H1 (cell line): ENCODE measurements at regions not wholly inside any gene's neighbourhood (a gene's known extent, or its start where the extent isn't known, plus 50 kb on each side); places are given as distances from the start of the nearest gene placed in this dataset.

Source experiments
- BRCA1 ChIP-seq: IDR thresholded peaks from 2 replicates; pipeline ENCODE4 v1.6.1; 2012; ENCODE audit warnings: low read depth, low read length, improper control_type of control experiment
- CHD2 ChIP-seq: IDR thresholded peaks from 2 replicates; pipeline ENCODE4 v1.6.1; 2012; ENCODE audit warnings: low read length, improper control_type of control experiment
- EGR1 ChIP-seq: IDR thresholded peaks from 2 replicates; pipeline ENCODE4 v1.6.1; 2011; ENCODE audit warnings: low read depth, low read length, borderline replicate concordance
- EZH2 ChIP-seq: fragments of 200-600 bp; sonication (generic); IDR thresholded peaks from 2 replicates; pipeline ENCODE4 v1.7.1; 2012; ENCODE audit warnings: low read depth, mild to moderate bottlenecking, moderate library complexity, low read length, inconsistent platforms; ENCODE audit not compliant: severe bottlenecking
- KDM5A ChIP-seq: fragments of 200-600 bp; IDR thresholded peaks from 2 replicates; pipeline ENCODE4 v1.7.1; 2012; ENCODE audit warnings: mild to moderate bottlenecking, low read length, inconsistent platforms, mixed read lengths
- NANOG ChIP-seq: IDR thresholded peaks from 2 replicates; pipeline ENCODE4 v1.6.1; 2011; ENCODE audit warnings: low read length, low read depth, mild to moderate bottlenecking, inconsistent platforms; ENCODE audit not compliant: insufficient read depth, poor library complexity, severe bottlenecking
- POLR2A ChIP-seq, 2 experiments: IDR thresholded peaks; 1 replicate in 1 of 2; 2 replicates in 1 of 2; pipeline ENCODE4 v1.6.1; 2011; ENCODE audit warnings: low read depth in 2 of 2, low read length in 2 of 2, mild to moderate bottlenecking in 2 of 2; ENCODE audit errors: control extremely low read depth in 1 of 2
- SP1 ChIP-seq: IDR thresholded peaks from 2 replicates; pipeline ENCODE4 v1.6.1; 2011; ENCODE audit warnings: low read depth, low read length
- TAF1 ChIP-seq: IDR thresholded peaks from 2 replicates; pipeline ENCODE4 v1.6.1; 2011; ENCODE audit warnings: mild to moderate bottlenecking, low read depth, low read length
- TBP ChIP-seq: IDR thresholded peaks from 2 replicates; pipeline ENCODE4 v1.6.1; 2011; ENCODE audit warnings: low read depth, low read length, improper control_type of control experiment
- ZNF274 ChIP-seq: IDR thresholded peaks from 2 replicates; pipeline ENCODE4 v1.7.0; 2012; ENCODE audit warnings: low read length, borderline replicate concordance; ENCODE audit errors: extremely low read depth
- TF ChIP-seq, protein P1 (sequence below), 3 experiments: IDR thresholded peaks; 1 replicate in 2 of 3; 2 replicates in 1 of 3; pipeline versions ENCODE4 v1.5.1 to v1.6.1; 2011; ENCODE audit warnings: low read length in 3 of 3, mild to moderate bottlenecking in 3 of 3, inconsistent platforms in 2 of 3, low read depth in 1 of 3, moderate library complexity in 1 of 3; ENCODE audit not compliant: insufficient read depth in 1 of 3; ENCODE audit errors: control extremely low read depth in 1 of 3
- TF ChIP-seq, protein P2 (sequence below): IDR thresholded peaks from 2 replicates; pipeline ENCODE4 v1.6.1; 2012; ENCODE audit warnings: inconsistent platforms
- TF ChIP-seq, protein P3 (sequence below): IDR thresholded peaks from 2 replicates; pipeline ENCODE4 v1.6.1; 2012; ENCODE audit warnings: low read length, inconsistent platforms

DNA sequence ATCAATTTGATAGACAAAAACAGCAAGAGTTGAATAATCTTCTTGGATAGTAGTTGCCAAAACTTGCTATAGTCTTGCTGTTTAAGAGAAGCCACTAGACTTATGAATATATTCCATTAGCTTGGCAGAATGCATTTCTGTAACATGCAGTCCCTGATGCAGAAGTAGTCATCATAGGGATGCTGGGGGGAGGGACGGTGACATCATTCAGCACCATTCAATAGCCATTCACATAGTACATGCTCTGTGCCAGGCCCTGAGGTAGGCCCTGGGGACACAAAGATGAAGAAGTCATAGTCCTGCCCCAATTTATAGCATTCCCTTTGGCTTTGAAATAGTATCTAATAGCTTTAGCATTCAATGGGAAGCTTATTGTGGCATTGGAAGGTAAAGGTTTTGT lies 185.5 kb upstream of the AFF2 start:
- TF ChIP-seq, protein P1, sequence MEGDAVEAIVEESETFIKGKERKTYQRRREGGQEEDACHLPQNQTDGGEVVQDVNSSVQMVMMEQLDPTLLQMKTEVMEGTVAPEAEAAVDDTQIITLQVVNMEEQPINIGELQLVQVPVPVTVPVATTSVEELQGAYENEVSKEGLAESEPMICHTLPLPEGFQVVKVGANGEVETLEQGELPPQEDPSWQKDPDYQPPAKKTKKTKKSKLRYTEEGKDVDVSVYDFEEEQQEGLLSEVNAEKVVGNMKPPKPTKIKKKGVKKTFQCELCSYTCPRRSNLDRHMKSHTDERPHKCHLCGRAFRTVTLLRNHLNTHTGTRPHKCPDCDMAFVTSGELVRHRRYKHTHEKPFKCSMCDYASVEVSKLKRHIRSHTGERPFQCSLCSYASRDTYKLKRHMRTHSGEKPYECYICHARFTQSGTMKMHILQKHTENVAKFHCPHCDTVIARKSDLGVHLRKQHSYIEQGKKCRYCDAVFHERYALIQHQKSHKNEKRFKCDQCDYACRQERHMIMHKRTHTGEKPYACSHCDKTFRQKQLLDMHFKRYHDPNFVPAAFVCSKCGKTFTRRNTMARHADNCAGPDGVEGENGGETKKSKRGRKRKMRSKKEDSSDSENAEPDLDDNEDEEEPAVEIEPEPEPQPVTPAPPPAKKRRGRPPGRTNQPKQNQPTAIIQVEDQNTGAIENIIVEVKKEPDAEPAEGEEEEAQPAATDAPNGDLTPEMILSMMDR (IDR thresholded peaks at IDR 0.05; ENCODE audit: control extremely low read depth in 1 of 3, insufficient read depth in 1 of 3, low read depth in 1 of 3, low read length in 3 of 3): no peak
- TF ChIP-seq SP1: no peak
- no peak for TF ChIP-seq TAF1
- TF ChIP-seq, protein P2, sequence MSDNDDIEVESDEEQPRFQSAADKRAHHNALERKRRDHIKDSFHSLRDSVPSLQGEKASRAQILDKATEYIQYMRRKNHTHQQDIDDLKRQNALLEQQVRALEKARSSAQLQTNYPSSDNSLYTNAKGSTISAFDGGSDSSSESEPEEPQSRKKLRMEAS: no peak
- no peak for TF ChIP-seq CHD2
- no peak for TF ChIP-seq EGR1
- TF ChIP-seq EZH2: no peak
- TF ChIP-seq POLR2A (IDR thresholded peaks at IDR 0.05; ENCODE audit: control extremely low read depth in 1 of 2, low read depth in 2 of 2, low read length in 2 of 2): no peak
- TF ChIP-seq TBP: no peak
- no peak for TF ChIP-seq KDM5A
- no peak for TF ChIP-seq NANOG
- TF ChIP-seq, protein P3, sequence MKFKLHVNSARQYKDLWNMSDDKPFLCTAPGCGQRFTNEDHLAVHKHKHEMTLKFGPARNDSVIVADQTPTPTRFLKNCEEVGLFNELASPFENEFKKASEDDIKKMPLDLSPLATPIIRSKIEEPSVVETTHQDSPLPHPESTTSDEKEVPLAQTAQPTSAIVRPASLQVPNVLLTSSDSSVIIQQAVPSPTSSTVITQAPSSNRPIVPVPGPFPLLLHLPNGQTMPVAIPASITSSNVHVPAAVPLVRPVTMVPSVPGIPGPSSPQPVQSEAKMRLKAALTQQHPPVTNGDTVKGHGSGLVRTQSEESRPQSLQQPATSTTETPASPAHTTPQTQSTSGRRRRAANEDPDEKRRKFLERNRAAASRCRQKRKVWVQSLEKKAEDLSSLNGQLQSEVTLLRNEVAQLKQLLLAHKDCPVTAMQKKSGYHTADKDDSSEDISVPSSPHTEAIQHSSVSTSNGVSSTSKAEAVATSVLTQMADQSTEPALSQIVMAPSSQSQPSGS: no peak
- no peak for TF ChIP-seq BRCA1
- no peak for TF ChIP-seq ZNF274
